Lung (tissue), 11 donors: ENCODE measurements at regions not wholly inside any gene's neighbourhood (a gene's known extent, or its start where the extent isn't known, plus 50 kb on each side); places are given as distances from the start of the nearest gene placed in this dataset.

ENCODE experiments used
- ATAC-seq: fragments of 200-7000 bp; cut with Tn5 transposase; one replicate; pipeline ENCODE4 v1.9.1; 2020; ENCODE audit warnings: moderate number of reproducible peaks; ENCODE audit not compliant: insufficient read depth, low FRiP score
- DNase-seq, 3 donors: peaks; one replicate each; pipeline ENCODE4 v3.0.0-alpha.2; 2013 to 2017
- H3K27ac ChIP-seq, 2 donors: one replicate each; pipeline ENCODE4 v1.5.1; 2013; ENCODE audit warnings: mild to moderate bottlenecking in 2 of 2, moderate library complexity in 2 of 2, control low read depth in 1 of 2, inconsistent platforms in 1 of 2, low read depth in 1 of 2, low read length in 1 of 2
- H3K27me3 ChIP-seq, 3 donors: one replicate each; pipeline ENCODE4 v1.5.1; 2013; ENCODE audit warnings: low read length in 2 of 3; ENCODE audit not compliant: control insufficient read depth in 3 of 3, insufficient read depth in 3 of 3
- H3K36me3 ChIP-seq, 4 donors: one replicate each; pipeline ENCODE4 v1.5.1; 2013; ENCODE audit warnings: low read length in 4 of 4, mild to moderate bottlenecking in 1 of 4, moderate library complexity in 1 of 4; ENCODE audit not compliant: control insufficient read depth in 4 of 4, insufficient read depth in 4 of 4
- H3K4me1 ChIP-seq, 5 donors: one replicate each; pipeline ENCODE4 v1.5.1; 2013; ENCODE audit warnings: low read length in 5 of 5, mild to moderate bottlenecking in 2 of 5, moderate library complexity in 1 of 5; ENCODE audit not compliant: control insufficient read depth in 5 of 5, insufficient read depth in 5 of 5
- H3K4me3 ChIP-seq: one replicate; pipeline ENCODE4 v1.5.1; 2013; ENCODE audit warnings: mild to moderate bottlenecking, control low read depth, moderate library complexity
- H3K9ac ChIP-seq, 2 donors: one replicate each; pipeline ENCODE4 v1.5.1; 2013; ENCODE audit warnings: low read length in 2 of 2, control low read depth in 1 of 2; ENCODE audit not compliant: insufficient read depth in 1 of 2
- H3K9me3 ChIP-seq, 4 donors: one replicate each; pipeline ENCODE4 v1.5.1; 2013; ENCODE audit warnings: low read length in 3 of 4, mild to moderate bottlenecking in 1 of 4, moderate library complexity in 1 of 4; ENCODE audit not compliant: control insufficient read depth in 4 of 4, insufficient read depth in 3 of 4
- CTCF ChIP-seq: IDR thresholded peaks from 2 replicates; pipeline ENCODE4 v1.5.1; 2012; ENCODE audit warnings: mild to moderate bottlenecking; ENCODE audit errors: control extremely low read depth, extremely low read depth
- whole genome bisulfite sequencing, 2 donors: extraction: QIAGEN DNeasy Blood & Tissue Kit; methylation state at CpG; one replicate each; pipeline ENCODE4 v1.1.7; 2013; 5-methylcytosine and 5-hydroxymethylcytosine counted together
- donor health status: control.
- donor health status: control.
- donor health status: Bipolar disorder and iron deficiency.
- donor health status: healthy.
- donor health status: DM: yes; HTN: yes; CAD: no.

GRCh38 chr1:191086910-191087309 is 609.2 kb upstream of the BRINP3 start:
- TF ChIP-seq CTCF = no peak
- ATAC-seq (no peak), DNase-seq (no peak)
- Histone ChIP-seq H3K4me1 (no peaks in the 10 kb centered on the region), H3K9me3 (no peaks in the 10 kb centered on the region), H3K27ac (no peak overlapping the region), H3K27me3 (no peaks in the 10 kb centered on the region), H3K9ac (no peak overlapping the region), H3K4me3 (no peak overlapping the region), H3K36me3 (no peaks in the 10 kb centered on the region)
- WGBS, 2 donors = 58 to 70% methylated on average over 2 of the region's 2 CpGs

GRCh38 chr1:191096405-191096804 is 618.7 kb upstream of the BRINP3 start:
- no peak for TF ChIP-seq CTCF
- Histone ChIP-seq H3K36me3 (no peaks in the 10 kb centered on the region), H3K9me3 (peaks cover 0 to 3% (median 0%) of the 10 kb centered on the region in 4 donors), H3K4me1 (no peaks in the 10 kb centered on the region), H3K27ac (no peak overlapping the region), H3K27me3 (no peaks in the 10 kb centered on the region), H3K4me3 (no peak overlapping the region), H3K9ac (no peak overlapping the region)
- ATAC-seq = no peak
- no peak for DNase-seq
- WGBS, 2 donors = 77 to 84% methylated on average over 1 of the region's 1 CpG

GRCh38 chr1:191099696-191100095 is 622.0 kb upstream of the BRINP3 start:
- no peaks in the 10 kb centered on the region for H3K36me3 ChIP-seq
- WGBS, 2 donors = 91 to 93% methylated on average over 4 of the region's 4 CpGs
- ATAC-seq = no peak

More at GRCh38 chr1:191099696-191100095, 622.0 kb upstream of the BRINP3 start:
- Histone ChIP-seq H3K9ac (no peak overlapping the region), H3K27me3 (no peaks in the 10 kb centered on the region), H3K27ac (no peak overlapping the region), H3K4me1 (no peaks in the 10 kb centered on the region), H3K9me3 (no peaks in the 10 kb centered on the region), H3K4me3 (no peak overlapping the region)
- DNase-seq = no peak
- no peak for TF ChIP-seq CTCF
